ENCODE measurements at regions not wholly inside any gene's neighbourhood (a gene's known extent, or its start where the extent isn't known, plus 50 kb on each side); places are given as distances from the start of the nearest gene placed in this dataset.

DNA sequence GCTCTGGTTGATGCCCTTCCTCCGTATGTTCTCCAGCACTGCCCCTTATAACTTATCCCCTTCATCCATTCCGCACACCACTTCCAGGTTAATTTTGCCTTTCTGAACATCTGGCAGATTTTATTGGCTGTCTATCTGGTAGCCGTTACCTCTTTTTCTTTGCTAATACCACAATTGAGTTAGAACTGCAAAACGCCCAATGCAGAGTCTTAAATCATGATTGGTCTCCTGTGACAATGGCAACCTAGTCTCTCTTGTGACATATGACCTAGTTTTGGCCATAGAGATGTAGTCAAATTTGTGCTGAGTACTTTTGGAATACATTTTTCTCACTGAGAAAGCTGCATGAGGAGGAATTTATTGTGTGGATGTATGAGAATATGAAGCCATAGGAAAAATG, 365.7 kb upstream of the PRR16 start:
- Histone ChIP-seq H3K27ac (ENCODE audit: extremely low read depth, low read depth, low read length) (no peak overlapping the region), H3K4me3 (ENCODE audit: low read depth, low read length) (no peak overlapping the region), H3K4me1 (ENCODE audit: control insufficient read depth, insufficient read depth, low read length) (no peaks in the 10 kb centered on the region), H3K36me3 (ENCODE audit: control insufficient read depth in 2 of 2, insufficient read depth in 1 of 2, low read length in 2 of 2) (no peaks in the 10 kb centered on the region), H3K9me3 (ENCODE audit: control insufficient read depth, insufficient read depth, low read depth, low read length) (no peaks in the 10 kb centered on the region)
- ChIA-PET CTCF (no interaction called here), POLR2A (no interaction called here)
- TF ChIP-seq WT1 (tag by site-specific recombination; IDR thresholded peaks at IDR 0.05) (no peak), ZNF2 (tag by site-specific recombination; IDR thresholded peaks at IDR 0.05) (no peak), ZNF76 (tag by site-specific recombination; IDR thresholded peaks at IDR 0.05; ENCODE audit: borderline replicate concordance, low read depth) (no peak), ZIC2 (tag by site-specific recombination; IDR thresholded peaks at IDR 0.05) (no peak), PRDM2 (tag by site-specific recombination; IDR thresholded peaks at IDR 0.05; ENCODE audit: borderline replicate concordance) (no peak), ZBTB8A (tag by site-specific recombination; IDR thresholded peaks at IDR 0.05) (no peak), MZF1 (tag by site-specific recombination; IDR thresholded peaks at IDR 0.05; ENCODE audit: borderline replicate concordance) (no peak), SETDB1 (IDR thresholded peaks at IDR 0.05; ENCODE audit: insufficient read length, low read length) (no peak), ZBTB26 (tag by site-specific recombination; optimal IDR thresholded peaks at IDR 0.05) (no peak), ZFP69B (tag by site-specific recombination; IDR thresholded peaks at IDR 0.05) (no peak), KLF10 (tag by site-specific recombination; IDR thresholded peaks at IDR 0.05) (no peak), ZBTB44 (tag by site-specific recombination; IDR thresholded peaks at IDR 0.05) (no peak), ZNF324 (tag by site-specific recombination; IDR thresholded peaks at IDR 0.05) (no peak), ZNF133 (tag by site-specific recombination; IDR thresholded peaks at IDR 0.05) (no peak), ZNF670 (tag by site-specific recombination; IDR thresholded peaks at IDR 0.05; ENCODE audit: low read depth) (no peak), ZNF596 (tag by site-specific recombination; IDR thresholded peaks at IDR 0.05) (no peak), ZNF174 (tag by site-specific recombination; IDR thresholded peaks at IDR 0.05) (no peak), ZNF530 (tag by site-specific recombination; IDR thresholded peaks at IDR 0.05; ENCODE audit: low read depth) (no peak)
- TF ChIP-seq, protein P1, sequence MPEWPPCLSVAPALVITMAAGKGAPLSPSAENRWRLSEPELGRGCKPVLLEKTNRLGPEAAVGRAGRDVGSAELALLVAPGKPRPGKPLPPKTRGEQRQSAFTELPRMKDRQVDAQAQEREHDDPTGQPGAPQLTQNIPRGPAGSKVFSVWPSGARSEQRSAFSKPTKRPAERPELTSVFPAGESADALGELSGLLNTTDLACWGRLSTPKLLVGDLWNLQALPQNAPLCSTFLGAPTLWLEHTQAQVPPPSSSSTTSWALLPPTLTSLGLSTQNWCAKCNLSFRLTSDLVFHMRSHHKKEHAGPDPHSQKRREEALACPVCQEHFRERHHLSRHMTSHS (tag by site-specific recombination; IDR thresholded peaks at IDR 0.05) = no peak

Measured in HEK293 (cell line).